Tongue (tissue), 1 donor: ENCODE measurements at regions not wholly inside any gene's neighbourhood (a gene's known extent, or its start where the extent isn't known, plus 50 kb on each side); places are given as distances from the start of the nearest gene placed in this dataset.

ENCODE experiments used
- DNase-seq: peaks from one replicate; pipeline ENCODE4 v3.0.0-alpha.2; 2015

DNA sequence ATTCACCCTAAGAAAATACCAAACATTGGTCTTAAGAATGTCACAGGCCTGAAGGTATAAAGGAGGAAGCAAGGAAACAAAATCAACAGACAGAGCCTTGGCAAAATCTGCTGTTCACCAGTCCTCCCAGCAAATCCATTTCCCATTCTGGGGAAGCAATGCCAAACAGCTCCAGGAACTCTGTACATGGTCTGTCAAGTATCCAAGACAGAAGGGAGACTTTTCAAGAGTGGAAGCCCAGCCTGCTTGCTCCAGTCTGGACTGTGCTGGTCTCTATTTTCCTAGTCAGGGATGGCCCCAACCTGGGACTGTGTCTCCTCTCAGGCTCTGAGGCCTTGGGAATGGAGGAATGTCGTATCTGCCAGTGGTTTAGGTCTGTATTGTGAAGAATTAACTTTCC, 251.5 kb downstream of the DAD1 start:
- DNase-seq = no peak

DNA sequence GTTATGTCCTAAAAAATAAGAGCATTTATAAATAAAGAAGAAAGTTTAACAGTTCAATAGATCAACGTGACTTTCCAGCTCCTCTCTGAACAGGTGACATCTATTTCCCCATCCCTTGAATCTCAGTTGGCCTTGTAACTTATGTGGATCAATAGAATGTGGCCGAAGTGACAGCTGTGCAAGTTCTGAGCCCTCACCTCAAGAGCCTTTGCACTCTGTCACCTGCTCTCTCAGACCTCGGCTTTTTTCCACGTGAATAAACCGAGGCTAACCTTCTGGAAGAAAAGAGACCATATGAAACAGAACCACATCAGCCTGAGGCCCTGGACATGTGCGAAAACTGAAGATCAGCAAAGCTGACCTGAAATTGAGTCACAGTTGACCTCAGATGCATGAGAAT, 253.0 kb downstream of the DAD1 start:
- no peak for DNase-seq

DNA sequence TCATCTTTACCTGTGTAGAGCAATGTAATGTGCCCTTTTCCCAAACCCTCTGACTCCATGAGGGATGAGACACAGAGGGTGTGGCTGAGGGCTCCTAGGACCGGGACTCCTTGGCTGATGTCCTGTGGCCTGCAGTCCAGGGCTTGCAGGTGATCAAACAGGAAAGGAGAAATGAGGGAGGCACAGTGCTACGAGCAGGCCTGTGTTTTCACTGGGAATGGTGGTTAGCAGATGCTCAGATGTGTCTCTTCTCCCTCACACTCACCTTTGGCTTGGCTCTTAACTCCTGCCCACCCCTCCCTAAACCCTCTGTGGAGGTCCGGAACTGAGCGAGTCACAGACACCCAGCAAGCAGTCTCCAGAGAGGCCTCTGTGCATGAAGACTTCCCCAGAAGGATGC, 254.4 kb downstream of the DAD1 start:
- DNase-seq = no peak

DNA sequence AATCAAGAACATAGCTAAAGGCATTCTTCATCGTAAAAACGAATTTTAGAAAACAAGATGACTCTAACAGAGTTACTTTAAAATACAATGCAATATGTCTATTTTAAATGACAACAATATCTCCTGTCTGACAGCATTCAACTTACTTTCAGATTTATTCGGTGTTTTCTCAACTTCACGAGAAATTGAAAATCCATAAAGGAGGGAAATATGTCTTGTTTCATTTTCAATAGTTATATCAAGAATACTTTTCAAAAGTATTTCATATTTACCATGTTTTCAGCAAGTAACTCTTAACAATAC, 254.8 kb downstream of the DAD1 start:
- DNase-seq = no peak

DNA sequence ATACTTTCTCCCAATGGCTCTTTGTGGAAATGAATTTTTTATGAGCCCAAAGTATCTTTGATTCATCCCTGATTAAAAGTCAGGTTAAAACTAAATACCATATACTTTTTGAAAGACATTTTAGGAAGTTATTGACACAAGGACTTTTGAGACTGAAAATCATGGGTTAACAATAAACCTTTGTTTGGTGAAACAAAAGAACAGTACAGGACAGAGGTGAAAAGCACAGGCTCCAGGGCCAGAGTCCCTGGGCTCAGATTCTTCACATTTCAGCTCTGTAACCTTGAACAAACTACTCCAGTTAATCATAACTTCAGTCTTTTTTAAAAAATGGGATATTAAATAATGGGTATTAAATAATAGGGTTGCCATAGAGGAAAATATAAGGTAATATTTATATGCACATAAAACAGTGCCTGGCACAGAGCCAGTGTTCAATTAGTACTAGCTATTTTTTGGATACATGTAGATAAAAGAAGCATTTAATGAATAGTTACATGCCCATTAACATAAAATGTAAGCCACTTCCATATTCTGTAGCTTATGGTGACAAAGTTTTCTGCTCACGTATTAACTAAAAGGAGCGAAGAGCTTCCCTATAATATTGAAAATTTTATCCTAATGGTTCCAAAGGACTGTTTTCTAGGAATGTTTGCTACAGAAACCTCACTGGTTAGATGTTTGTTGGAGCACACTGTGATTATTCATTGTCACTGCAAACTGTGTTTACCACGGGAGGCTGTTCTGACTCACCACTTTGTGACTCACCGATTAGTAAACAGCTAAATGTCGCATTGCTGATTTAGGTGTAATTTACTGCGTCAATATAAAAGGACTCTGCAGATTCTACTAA, 255.4 kb downstream of the DAD1 start:
- no peak for DNase-seq

DNA sequence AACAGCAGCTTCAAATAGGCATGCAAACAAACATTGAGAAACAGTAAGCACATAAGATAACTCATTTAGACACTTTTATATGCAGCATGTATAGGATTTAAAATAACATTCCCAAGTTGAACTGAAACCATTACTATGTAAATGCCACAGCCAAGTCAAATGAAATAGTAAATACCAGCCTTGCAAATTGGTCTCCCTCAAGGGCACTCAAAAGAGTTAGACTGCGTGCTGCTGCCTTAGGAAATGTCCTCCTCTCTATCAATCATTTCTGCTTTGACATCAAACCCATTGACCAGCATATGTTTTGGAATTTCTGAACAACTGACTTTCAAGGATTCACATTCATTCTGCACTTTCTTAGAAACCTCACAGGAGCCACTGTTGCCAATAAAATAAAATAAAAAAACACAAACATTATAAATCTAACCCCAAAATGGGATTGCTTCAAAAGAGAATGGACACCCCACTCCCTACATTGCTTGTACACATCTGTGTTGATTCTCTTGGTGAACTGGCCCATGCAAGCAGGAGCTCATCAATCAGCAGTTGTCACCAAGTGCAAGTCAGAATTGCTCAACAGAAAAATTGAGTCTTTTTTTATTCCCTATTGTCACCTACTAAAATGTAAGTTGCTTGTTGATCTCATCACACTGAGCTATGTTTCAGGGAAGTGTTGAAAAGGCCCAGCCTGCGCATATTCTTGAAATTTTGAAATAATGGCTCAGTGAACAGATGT, 256.2 kb downstream of the DAD1 start:
- DNase-seq = no peak

DNA sequence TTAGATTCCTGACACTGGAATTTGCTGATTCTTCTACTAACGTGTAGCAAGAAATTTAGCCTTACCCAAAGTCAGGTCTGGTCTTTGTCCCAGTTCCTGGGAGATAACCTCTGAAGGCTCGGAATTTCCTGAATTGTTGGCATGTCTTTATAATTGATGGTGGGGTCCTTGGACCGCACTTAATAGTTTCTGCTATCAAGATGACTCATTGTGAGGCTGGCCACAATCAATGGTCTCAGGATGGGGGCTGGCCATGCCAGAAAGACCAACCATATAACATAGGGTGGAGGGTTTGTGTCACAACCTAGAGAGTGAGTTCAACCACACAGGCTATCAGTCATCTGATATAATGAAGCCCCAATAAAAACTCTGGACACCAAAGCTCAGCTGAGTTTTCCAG, 259.7 kb downstream of the DAD1 start:
- no peak for DNase-seq

DNA sequence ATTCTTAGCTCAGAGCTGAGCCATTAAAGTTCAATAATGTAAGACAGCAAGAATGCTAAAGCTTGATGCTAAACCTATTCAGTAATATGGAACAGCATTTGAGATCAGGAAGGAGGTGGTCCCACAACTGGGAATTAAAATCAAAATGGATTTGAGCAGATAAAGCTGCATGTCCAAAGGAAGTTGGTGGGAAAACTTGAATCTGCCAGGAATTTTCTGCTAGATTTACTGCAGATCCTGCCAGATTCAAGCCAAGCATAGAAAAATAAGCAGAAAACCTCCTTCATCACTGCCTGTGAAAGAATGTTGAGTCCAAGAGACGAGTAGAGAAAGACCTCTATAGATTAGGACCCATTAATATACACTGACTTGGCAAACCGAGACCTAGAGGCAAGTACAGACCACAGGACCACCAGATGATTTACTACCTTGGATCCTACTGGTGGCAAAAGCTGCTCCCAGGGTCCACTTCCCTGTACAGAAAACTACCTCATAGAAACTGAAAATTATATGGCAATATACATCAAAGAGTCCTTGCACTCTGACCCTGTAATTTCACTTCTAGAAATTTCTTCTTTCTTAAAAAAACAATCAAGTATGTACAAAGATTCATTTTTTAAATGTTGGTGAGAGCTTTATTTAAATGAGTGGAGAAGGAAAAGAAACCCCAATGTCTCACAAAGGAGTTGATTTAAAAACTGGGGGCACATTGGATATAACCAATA, 263.2 kb downstream of the DAD1 start:
- peak; percentile 71 for DNase-seq

DNA sequence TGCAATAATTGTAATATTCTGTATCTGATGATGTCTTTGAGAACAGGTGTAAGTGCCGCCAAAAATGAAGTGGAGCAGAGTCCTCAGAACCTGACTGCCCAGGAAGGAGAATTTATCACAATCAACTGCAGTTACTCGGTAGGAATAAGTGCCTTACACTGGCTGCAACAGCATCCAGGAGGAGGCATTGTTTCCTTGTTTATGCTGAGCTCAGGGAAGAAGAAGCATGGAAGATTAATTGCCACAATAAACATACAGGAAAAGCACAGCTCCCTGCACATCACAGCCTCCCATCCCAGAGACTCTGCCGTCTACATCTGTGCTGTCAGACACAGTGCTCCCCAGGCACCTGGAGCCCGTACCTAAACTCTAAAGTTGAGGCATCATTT, 268.7 kb downstream of the DAD1 start:
- DNase-seq = no peak

DNA sequence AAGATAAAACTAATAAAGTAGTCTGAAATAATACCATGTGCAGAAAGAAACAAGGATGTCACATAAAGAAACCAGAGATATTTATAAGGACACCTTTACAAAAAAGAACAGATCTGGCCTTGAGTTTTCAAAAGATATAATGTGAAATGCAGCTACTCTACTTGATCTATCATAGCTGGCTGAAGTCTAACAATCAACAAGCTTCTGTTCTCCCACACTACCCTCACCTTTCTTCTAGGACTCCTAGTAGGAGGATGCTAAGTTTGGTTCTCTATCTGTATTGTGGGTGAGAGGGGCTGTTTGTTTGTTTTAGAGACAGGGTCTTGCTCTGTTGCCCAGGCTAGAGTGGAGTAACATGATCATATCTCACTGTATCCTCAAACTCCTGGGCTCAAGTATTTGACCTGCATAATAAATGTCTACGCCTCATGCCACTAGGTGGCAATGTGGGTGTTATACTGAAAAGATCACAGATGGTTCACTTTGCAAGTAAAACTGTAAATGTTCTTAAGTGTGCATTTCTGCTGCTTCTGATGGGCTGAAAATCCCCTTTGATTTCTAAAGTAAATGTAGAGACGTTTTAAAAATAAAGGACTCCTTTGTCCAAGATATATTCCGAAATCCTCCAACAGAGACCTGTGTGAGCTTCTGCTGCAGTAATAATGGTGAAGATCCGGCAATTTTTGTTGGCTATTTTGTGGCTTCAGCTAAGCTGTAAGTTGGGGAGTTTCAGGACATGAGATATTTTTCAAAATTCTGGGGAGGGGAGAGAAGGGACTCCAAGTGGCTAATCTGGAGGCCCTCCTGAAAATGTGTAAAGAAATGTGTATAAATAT, 269.3 kb downstream of the DAD1 start:
- DNase-seq = peak; percentile 81

DNA sequence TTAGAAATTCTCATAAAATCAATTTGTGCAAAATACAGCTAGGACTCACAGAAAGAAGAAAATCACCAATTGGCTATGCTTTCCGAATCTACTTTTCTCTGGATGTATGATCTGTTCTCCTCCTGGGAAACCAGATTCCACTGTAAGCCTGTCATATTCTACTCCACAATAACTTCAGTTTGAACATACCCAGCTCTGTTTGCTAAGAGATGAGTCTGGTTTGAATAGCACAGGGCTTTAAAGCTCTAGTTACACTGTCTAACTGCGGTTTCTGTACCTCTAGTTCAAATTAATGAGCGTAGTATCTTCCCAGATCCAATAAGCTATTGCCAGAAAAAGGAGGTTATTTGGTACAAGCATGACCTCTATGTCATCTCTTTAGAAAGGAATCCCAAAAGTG, 270.1 kb downstream of the DAD1 start:
- DNase-seq = no peak

DNA sequence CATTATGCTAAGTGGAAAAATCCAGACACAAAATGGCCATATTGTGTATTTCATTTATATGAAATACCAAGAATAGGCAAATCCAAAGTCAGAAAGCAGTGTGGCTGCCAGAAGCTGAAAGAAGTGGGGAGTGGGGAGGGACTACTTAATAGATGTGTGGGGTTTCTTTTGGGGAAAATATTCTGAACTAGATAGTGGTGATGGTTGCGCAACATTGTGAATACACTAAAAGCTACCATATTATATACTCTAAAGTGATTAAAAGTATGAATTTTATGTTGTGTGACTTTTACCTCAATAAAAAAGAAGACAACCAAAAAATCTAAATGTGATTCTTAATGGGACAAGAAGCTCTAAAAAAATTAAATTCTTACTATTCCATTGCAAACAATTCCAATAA, 272.6 kb downstream of the DAD1 start:
- DNase-seq = no peak

DNA sequence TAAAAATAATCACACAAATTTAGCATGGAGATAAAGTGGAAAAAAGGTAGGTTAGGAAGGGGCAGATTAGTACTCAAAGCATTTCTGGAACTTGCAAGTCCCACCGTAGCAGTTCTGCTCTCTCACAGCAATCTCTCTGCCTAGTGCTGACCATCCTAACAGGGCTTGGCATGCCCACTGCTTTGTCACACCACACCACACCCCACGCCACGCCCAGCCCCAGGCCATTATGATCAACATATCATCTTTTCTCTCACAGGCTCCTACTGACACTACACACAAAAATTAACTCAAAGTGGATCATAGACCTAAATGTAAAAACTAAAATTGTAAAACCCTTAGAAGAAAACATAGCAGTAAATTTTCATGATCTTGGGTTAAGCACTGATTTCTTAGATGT, 273.7 kb downstream of the DAD1 start:
- no peak for DNase-seq

DNA sequence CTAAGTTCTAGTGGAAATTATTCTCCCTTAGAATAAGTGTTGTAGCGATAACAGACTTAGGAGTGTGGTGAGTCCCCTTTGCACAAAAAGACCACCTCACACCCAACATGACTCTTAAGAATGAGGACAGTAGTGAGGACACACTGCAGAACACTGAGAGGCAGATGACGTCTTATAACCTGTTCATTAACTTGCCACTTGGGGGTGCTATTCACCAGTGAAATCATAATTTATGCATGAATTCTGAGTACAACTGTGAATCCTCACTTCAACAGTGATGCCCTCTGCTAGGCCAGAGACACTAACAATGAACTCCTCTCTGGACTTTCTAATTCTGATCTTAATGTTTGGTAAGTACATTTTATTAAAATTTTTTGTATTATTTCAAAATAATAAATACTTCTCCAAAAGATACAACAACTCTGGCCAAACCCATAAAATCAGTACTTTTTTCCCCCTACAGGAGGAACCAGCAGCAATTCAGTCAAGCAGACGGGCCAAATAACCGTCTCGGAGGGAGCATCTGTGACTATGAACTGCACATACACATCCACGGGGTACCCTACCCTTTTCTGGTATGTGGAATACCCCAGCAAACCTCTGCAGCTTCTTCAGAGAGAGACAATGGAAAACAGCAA, 274.7 kb downstream of the DAD1 start:
- peak; percentile 78 for DNase-seq

DNA sequence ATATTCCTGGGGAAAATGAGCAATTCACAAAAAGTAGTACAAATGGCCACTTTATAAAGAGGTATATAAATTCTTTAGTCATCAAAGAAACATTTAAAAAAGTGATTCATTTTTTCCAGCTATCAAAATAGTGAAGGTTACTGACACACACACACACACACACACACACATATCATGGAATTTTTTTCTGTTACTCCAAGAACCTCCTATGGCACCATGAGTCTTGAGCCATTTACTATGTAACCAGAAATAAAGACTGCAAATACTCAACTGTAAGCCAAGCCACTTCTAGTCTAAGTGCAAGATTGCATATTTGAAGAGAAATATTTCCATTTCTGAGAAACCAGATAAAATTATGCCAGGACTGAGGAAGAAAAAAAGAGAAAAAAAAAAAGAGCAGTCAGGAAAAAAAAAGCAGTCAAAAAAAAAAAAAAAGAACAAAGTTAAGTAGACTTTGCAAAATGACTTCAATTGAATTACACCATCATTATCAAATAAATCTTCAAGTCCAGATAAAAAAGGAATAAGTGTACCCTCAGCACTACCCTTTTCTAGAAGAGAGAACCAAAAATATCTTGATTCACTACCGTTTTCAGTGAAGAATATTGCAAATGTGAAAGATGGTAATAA, 275.7 kb downstream of the DAD1 start:
- no peak for DNase-seq

DNA sequence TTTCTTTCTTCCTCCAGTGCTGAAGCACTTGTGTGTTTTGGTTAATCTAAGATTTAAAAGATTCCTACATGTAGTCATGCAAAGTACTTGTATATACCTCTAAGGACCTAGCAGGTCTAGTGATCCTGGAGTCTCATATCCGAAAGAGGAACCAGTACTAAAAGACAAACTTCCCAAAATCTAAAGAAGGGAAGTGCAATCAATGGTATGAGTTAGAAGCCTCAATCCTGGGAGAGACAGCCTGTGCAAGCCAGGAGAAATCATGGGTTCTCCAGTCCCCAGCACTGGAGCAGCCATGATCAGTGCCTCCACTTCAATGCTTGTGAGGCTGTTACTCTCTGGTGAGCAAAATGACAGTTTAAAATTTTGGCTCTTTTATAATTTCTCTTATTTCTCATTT, 277.4 kb downstream of the DAD1 start:
- no peak for DNase-seq

DNA sequence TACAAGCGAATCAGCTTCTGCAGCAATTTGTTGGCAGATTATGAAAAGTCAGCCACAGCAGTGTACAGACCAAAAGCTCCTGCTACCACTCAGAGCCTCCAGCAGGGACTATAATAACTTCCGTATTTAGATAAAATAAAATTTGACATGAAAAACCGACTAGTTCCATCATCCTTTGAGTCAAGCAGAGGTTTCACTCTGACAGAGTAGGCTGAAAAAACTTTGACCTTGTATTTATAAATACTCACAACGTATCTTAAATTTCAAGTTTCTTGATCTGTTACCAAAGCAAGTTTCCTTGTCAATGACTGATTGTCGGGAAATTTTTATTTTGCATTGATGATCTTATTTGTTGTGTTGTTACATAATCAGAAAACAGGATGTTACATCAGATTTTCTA, 283.4 kb downstream of the DAD1 start:
- DNase-seq = no peak

DNA sequence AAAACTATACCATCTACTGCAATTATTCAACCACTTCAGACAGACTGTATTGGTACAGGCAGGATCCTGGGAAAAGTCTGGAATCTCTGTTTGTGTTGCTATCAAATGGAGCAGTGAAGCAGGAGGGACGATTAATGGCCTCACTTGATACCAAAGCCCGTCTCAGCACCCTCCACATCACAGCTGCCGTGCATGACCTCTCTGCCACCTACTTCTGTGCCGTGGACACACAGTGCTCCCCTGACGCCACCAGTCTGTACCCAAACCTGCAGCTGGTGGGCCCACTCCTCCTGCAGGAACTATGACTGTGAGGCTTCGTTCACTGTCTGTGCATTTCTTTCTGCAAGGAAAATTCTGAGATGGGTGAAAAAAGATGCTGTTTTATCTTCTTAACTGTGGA, 284.7 kb downstream of the DAD1 start:
- DNase-seq = no peak

DNA sequence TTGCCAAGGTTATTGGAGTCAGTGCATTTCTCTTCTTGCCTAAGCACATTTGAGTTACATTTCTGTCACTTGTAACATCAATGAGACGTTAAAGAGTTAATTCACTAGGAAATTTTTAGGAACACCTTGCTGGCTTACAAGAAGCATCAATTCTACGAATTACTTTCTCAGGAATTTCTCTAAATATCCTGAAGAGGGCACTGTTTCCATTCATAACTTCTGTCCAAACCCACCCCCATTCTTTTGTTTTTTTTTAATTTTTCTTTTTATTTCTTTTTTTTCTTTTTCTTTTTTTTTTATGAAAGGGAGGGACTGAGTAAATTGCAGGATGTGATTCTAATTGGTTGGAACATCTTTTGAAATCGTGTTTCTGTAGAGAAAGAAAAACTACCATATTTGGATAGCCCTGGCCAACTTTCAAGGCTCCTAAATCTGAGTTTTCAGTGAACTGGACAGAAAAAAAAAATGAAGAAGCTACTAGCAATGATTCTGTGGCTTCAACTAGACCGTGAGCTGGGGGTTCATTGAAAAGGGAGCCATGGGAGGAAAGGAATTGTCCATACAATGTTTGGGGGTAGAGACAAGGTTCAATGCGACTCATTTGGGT, 285.3 kb downstream of the DAD1 start:
- DNase-seq = no peak

DNA sequence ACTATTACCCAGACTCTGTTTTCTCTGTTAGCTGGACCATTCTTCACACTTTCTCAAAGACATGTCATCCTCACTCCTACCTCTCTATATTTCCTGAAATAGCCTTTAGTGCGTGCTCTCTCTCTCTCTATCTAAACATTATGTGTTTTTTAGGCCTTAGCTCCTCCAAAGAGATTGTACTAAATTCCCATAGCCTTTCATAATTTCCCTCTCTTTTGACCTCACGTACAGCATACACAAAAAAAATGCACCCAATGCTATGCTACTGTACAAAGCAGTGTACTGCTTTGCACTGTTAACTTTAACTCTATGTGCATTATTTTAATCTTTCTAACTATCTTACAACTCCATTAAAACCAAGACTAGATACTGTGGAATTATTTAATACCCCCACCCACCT, 288.4 kb downstream of the DAD1 start:
- no peak for DNase-seq

DNA sequence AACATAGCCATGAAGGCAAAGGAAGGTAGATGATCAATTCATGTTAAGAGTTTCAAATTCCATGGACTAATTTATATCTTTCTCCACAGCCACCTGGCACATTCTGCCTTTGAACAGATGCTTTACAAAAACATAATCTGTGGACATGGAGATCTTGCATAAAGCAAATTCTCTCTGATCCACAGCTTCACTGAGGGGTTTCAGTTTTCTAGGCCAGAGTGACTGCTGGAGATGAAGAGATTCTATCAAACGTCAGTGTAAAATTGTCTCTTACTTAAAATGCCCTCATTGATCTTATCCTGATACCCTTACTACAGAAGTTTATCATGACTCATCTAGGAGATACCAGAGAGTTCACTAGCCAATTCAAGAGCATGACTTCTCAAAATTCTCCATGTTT, 291.6 kb downstream of the DAD1 start:
- no peak for DNase-seq
